Gastroesophageal sphincter (tissue), 4 donors: ENCODE measurements at regions not wholly inside any gene's neighbourhood (a gene's known extent, or its start where the extent isn't known, plus 50 kb on each side); places are given as distances from the start of the nearest gene placed in this dataset.

Experiments
- ATAC-seq: fragments of 150-250 bp; one replicate; pipeline ENCODE4 v1.9.1; 2016; ENCODE audit warnings: mild to moderate bottlenecking, moderate library complexity
- H3K27ac ChIP-seq, 4 donors: fragments of 200-600 bp; sonication (generic) in 3 of 4; 1 replicate in 3 of 4; 2 replicates in 1 of 4; pipeline ENCODE4 v1.5.1; 2016 to 2019
- H3K27me3 ChIP-seq: fragments of 200-600 bp; sonication (generic); one replicate; pipeline ENCODE4 v1.5.1; 2019
- H3K36me3 ChIP-seq, 2 donors: fragments of 200-600 bp; sonication (generic); one replicate each; pipeline ENCODE4 v1.5.1; 2019; ENCODE audit warnings: control low read depth in 1 of 2
- H3K4me1 ChIP-seq, 3 donors: fragments of 200-600 bp; sonication (generic); 1 replicate in 2 of 3; 2 replicates in 1 of 3; pipeline ENCODE4 v1.5.1; 2016 to 2019; ENCODE audit warnings: control low read depth in 2 of 3
- H3K4me3 ChIP-seq, 2 donors: fragments of 200-600 bp; sonication (generic); one replicate each; pipeline ENCODE4 v1.5.1; 2019; ENCODE audit warnings: mild to moderate bottlenecking in 1 of 2, moderate library complexity in 1 of 2
- H3K9me3 ChIP-seq, 3 donors: fragments of 200-600 bp; sonication (generic); one replicate each; pipeline ENCODE4 v1.5.1; 2017 to 2019; ENCODE audit warnings: control low read depth in 2 of 3
- CTCF ChIP-seq, 4 experiments: fragments of 200-600 bp in 2 of 4; fragments of 450-650 bp in 2 of 4; sonication (generic) in 1 of 4; IDR thresholded peaks; one replicate each; pipeline ENCODE4 v1.5.1; 2017 to 2019; ENCODE audit warnings: antibody characterized with exemption in 4 of 4, mild to moderate bottlenecking in 2 of 4, moderate library complexity in 2 of 4
- EP300 ChIP-seq: sonication (generic); formaldehyde crosslinking; IDR thresholded peaks from one replicate; pipeline ENCODE4 v1.6.1; 2017; ENCODE audit warnings: antibody characterized with exemption, mild to moderate bottlenecking
- POLR2A ChIP-seq, 2 donors: fragments of 450-650 bp; IDR thresholded peaks; one replicate each; pipeline ENCODE4 v1.6.1; 2017; ENCODE audit warnings: antibody characterized with exemption in 2 of 2, mild to moderate bottlenecking in 2 of 2, moderate library complexity in 1 of 2
- POLR2AphosphoS5 ChIP-seq: sonication (generic); formaldehyde crosslinking; IDR thresholded peaks from one replicate; pipeline ENCODE4 v1.6.1; 2017; ENCODE audit warnings: antibody characterized with exemption
- WGBS, 2 donors: methylation state at CpG; one replicate each; pipeline ENCODE4 v1.1.5; 2018; ENCODE audit warnings: low coverage in 1 of 2; 5-methylcytosine and 5-hydroxymethylcytosine counted together

GRCh38 chr2:16871411-16871810, 205.8 kb upstream of the CYRIA start:
- no peaks in the 10 kb centered on the region for H3K4me1 ChIP-seq
- TF ChIP-seq CTCF (IDR thresholded peaks at IDR 0.05) (no peak), POLR2AphosphoS5 (no peak), EP300 (no peak), POLR2A (IDR thresholded peaks at IDR 0.05) (no peak)
- no peaks in the 10 kb centered on the region for H3K36me3 ChIP-seq
- no peaks in the 10 kb centered on the region for H3K9me3 ChIP-seq
- ATAC-seq = no peak
- H3K27ac ChIP-seq = no peak overlapping the region
- H3K27me3 ChIP-seq = no peaks in the 10 kb centered on the region
- H3K4me3 ChIP-seq = no peak overlapping the region
- 56 to 88% methylated on average over 2 of the region's 2 CpGs for WGBS, 2 donors

- Histone ChIP-seq H3K4me1 (no peaks in the 10 kb centered on the region), H3K36me3 (no peaks in the 10 kb centered on the region), H3K27ac (no peak overlapping the region), H3K27me3 (no peaks in the 10 kb centered on the region), H3K4me3 (no peak overlapping the region), H3K9me3 (no peaks in the 10 kb centered on the region)
- ATAC-seq = no peak
- TF ChIP-seq EP300 (no peak), POLR2AphosphoS5 (no peak), CTCF (IDR thresholded peaks at IDR 0.05) (no peak), POLR2A (IDR thresholded peaks at IDR 0.05) (no peak)
- 61 to 92% methylated on average over 3 to 5 of the region's 5 CpGs for WGBS, 2 donors
These were observed 204.9 kb upstream of the CYRIA start for GRCh38 chr2:16870491-16871076.

GRCh38 chr2:16869711-16870110, 204.1 kb upstream of the CYRIA start:
- TF ChIP-seq POLR2AphosphoS5 (no peak), POLR2A (IDR thresholded peaks at IDR 0.05) (no peak), CTCF (IDR thresholded peaks at IDR 0.05) (no peak), EP300 (no peak)
- ATAC-seq = no peak
- H3K4me1 ChIP-seq = no peaks in the 10 kb centered on the region
- no peaks in the 10 kb centered on the region for H3K9me3 ChIP-seq
- no peaks in the 10 kb centered on the region for H3K36me3 ChIP-seq
- H3K4me3 ChIP-seq = no peak overlapping the region
- no peaks in the 10 kb centered on the region for H3K27me3 ChIP-seq
- WGBS, 2 donors = 74 to 85% methylated on average over 4 of the region's 4 CpGs
- H3K27ac ChIP-seq = no peak overlapping the region

- WGBS, 2 donors = 76 to 78% methylated on average over 5 to 6 of the region's 6 CpGs
- ATAC-seq = no peak
- no peak overlapping the region for H3K4me3 ChIP-seq
- TF ChIP-seq POLR2A (IDR thresholded peaks at IDR 0.05) = no peak
- no peak for TF ChIP-seq POLR2AphosphoS5
- TF ChIP-seq EP300 = no peak
- TF ChIP-seq CTCF (IDR thresholded peaks at IDR 0.05) = no peak
- no peaks in the 10 kb centered on the region for H3K27me3 ChIP-seq
- no peaks in the 10 kb centered on the region for H3K9me3 ChIP-seq
- no peaks in the 10 kb centered on the region for H3K36me3 ChIP-seq
- H3K4me1 ChIP-seq = no peaks in the 10 kb centered on the region
- H3K27ac ChIP-seq = no peak overlapping the region
These were observed 196.8 kb upstream of the CYRIA start for GRCh38 chr2:16862471-16862870.

GRCh38 chr2:16861530-16861929, 195.9 kb upstream of the CYRIA start:
- TF ChIP-seq POLR2AphosphoS5 (no peak), CTCF (IDR thresholded peaks at IDR 0.05) (no peak), POLR2A (IDR thresholded peaks at IDR 0.05) (no peak), EP300 (no peak)
- 20 to 41% methylated on average over 2 of the region's 2 CpGs for WGBS, 2 donors
- Histone ChIP-seq H3K27ac (no peak overlapping the region), H3K36me3 (no peaks in the 10 kb centered on the region), H3K9me3 (no peaks in the 10 kb centered on the region), H3K4me3 (no peak overlapping the region), H3K4me1 (no peaks in the 10 kb centered on the region), H3K27me3 (no peaks in the 10 kb centered on the region)
- ATAC-seq = no peak
